ENCODE measurements at regions not wholly inside any gene's neighbourhood (a gene's known extent, or its start where the extent isn't known, plus 50 kb on each side); places are given as distances from the start of the nearest gene placed in this dataset.

GRCh38 chr12:118635276-118635675, 258.9 kb downstream of the SUDS3 start:
- Histone ChIP-seq H3K9me3 (no peaks in the 10 kb centered on the region), H3K27me3 (no peaks in the 10 kb centered on the region), H3K36me3 (no peaks in the 10 kb centered on the region), H3K4me1 (no peaks in the 10 kb centered on the region), H3K27ac (no peak overlapping the region), H3K4me3 (no peak overlapping the region)
- in situ Hi-C loops (cut with MboI; ENCODE audit: low pct_ligation_motif_present in 1 of 4, low pct_unique_long_range_greater_than_20kb in 1 of 4, low sequenced_read_pairs in 3 of 4), result no loop called here
- TF ChIP-seq EP300 (IDR thresholded peaks at IDR 0.05; ENCODE audit: low read depth) (no peak), CTCF (IDR thresholded peaks at IDR 0.05) (no peak), POLR2AphosphoS5 (IDR thresholded peaks at IDR 0.05) (no peak), POLR2A (IDR thresholded peaks at IDR 0.05) (no peak)
- intact Hi-C loops (cut with DNase I; ENCODE audit: low total_unique reads), result no loop called here
- no peak for DNase-seq
- 43 to 75% methylated on average over 2 to 3 of the region's 3 CpGs for WGBS, 2 donors (ENCODE audit: low coverage in 1 of 2)

GRCh38 chr12:118637767-118638370, 261.5 kb downstream of the SUDS3 start:
- Histone ChIP-seq H3K27ac (no peak overlapping the region), H3K36me3 (no peaks in the 10 kb centered on the region), H3K4me1 (no peaks in the 10 kb centered on the region), H3K27me3 (no peaks in the 10 kb centered on the region), H3K4me3 (no peak overlapping the region), H3K9me3 (no peaks in the 10 kb centered on the region)
- in situ Hi-C loops (cut with MboI; ENCODE audit: low pct_ligation_motif_present in 1 of 4, low pct_unique_long_range_greater_than_20kb in 1 of 4, low sequenced_read_pairs in 3 of 4), result no loop called here
- intact Hi-C loops (cut with DNase I; ENCODE audit: low total_unique reads), result no loop called here
- 53 to 61% methylated on average over 4 to 7 of the region's 7 CpGs for WGBS, 2 donors (ENCODE audit: low coverage in 1 of 2)
- TF ChIP-seq POLR2AphosphoS5 (IDR thresholded peaks at IDR 0.05), result no peak
- TF ChIP-seq CTCF (IDR thresholded peaks at IDR 0.05), result no peak
- no peak for TF ChIP-seq POLR2A (IDR thresholded peaks at IDR 0.05)
- no peak for TF ChIP-seq EP300 (IDR thresholded peaks at IDR 0.05; ENCODE audit: low read depth)
- DNase-seq, result no peak

DNA sequence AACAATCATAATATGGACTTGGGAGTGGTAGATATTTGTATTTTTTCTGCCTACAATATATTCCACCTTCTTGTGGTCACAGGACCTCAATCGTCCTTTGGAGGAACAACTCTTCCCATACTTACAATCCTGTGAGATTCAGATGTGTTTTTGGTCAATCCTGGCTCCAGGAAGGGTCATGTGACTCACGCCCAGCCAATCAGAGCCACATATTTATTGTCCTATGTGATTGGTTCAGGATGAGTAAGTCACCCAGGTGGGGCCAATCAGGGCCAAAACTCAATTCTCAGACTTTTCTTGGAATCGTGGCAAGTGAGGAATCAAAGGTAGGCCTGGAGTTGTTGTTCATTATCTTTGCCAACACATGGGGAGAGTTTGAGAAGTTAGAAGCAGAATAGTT, 264.9 kb downstream of the SUDS3 start:
- H3K27me3 ChIP-seq, result no peaks in the 10 kb centered on the region
- no peaks in the 10 kb centered on the region for H3K9me3 ChIP-seq
- H3K4me3 ChIP-seq, result no peak overlapping the region
- no peak for TF ChIP-seq CTCF (IDR thresholded peaks at IDR 0.05)
- TF ChIP-seq POLR2AphosphoS5 (IDR thresholded peaks at IDR 0.05), result no peak
- TF ChIP-seq EP300 (IDR thresholded peaks at IDR 0.05; ENCODE audit: low read depth), result no peak
- no peaks in the 10 kb centered on the region for H3K4me1 ChIP-seq
- 63 to 74% methylated on average over 1 to 3 of the region's 3 CpGs for WGBS, 2 donors (ENCODE audit: low coverage in 1 of 2)
- H3K27ac ChIP-seq, result no peak overlapping the region
- H3K36me3 ChIP-seq, result no peaks in the 10 kb centered on the region
- intact Hi-C loops (cut with DNase I; ENCODE audit: low total_unique reads) (no loop called here), in situ Hi-C loops (cut with MboI; ENCODE audit: low pct_ligation_motif_present in 1 of 4, low pct_unique_long_range_greater_than_20kb in 1 of 4, low sequenced_read_pairs in 3 of 4) (no loop called here)
- no peak for DNase-seq

DNA sequence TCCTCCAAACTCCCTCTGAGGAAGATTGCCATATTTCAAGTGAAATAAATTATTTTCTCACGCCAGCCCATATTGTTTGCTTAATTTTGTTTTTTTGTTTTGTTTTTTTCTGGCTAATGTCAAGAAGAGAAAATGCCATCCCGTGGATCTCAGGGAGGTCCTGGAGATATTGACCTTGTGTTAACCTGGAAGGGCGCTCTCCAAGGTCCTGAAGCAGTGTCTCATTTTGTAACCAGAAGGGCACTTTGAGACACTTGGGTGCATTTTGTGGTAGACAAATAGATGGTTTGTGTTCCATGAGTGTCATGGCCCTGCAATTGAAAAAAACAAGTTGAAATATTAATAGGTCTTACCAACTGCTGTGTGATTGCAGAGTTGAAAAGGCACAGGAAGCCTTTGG, 268.9 kb downstream of the SUDS3 start:
- Histone ChIP-seq H3K27ac (no peak overlapping the region), H3K4me1 (no peaks in the 10 kb centered on the region), H3K4me3 (no peak overlapping the region), H3K9me3 (no peaks in the 10 kb centered on the region), H3K27me3 (no peaks in the 10 kb centered on the region), H3K36me3 (no peaks in the 10 kb centered on the region)
- 20 to 21% methylated on average over 3 of the region's 3 CpGs for WGBS, 2 donors (ENCODE audit: low coverage in 1 of 2)
- DNase-seq, result no peak
- TF ChIP-seq EP300 (IDR thresholded peaks at IDR 0.05; ENCODE audit: low read depth), result no peak
- in situ Hi-C loops (cut with MboI; ENCODE audit: low pct_ligation_motif_present in 1 of 4, low pct_unique_long_range_greater_than_20kb in 1 of 4, low sequenced_read_pairs in 3 of 4) (no loop called here), intact Hi-C loops (cut with DNase I; ENCODE audit: low total_unique reads) (no loop called here)
